ENCODE measurements at regions not wholly inside any gene's neighbourhood (a gene's known extent, or its start where the extent isn't known, plus 50 kb on each side); places are given as distances from the start of the nearest gene placed in this dataset.

DNA sequence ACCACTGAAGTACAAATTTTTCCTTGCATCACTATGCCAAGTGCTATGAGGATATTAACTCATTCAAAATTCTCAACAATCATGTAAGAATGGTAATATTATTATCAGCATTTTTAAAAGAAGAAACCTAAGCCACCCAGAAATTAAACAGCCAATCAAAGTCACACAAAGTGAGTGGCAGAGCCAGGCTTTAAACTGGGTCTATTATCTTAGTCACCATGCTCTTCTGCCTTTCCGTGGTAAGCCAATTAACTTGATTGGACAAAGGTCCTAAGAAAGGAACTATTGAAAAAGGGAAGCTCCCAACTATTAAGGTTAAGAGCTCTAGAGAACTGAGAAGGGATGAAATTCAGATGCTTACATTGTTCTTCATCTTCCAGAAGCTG, 111.5 kb downstream of the ASB9 start:
- Histone ChIP-seq H3K27ac (no peak overlapping the region), H3K9me3 (no peaks in the 10 kb centered on the region), H3K36me3 (no peaks in the 10 kb centered on the region), H3K4me3 (no peak overlapping the region), H3K4me1 (no peaks in the 10 kb centered on the region), H3K27me3 (no peaks in the 10 kb centered on the region)
- 36 to 50% methylated on average over 1 of the region's 1 CpG for WGBS, 2 donors
- TF ChIP-seq POLR2A (IDR thresholded peaks at IDR 0.05), result no peak
- no peak for TF ChIP-seq CTCF (IDR thresholded peaks at IDR 0.05)
- no peak for DNase-seq
- intact Hi-C loops (cut with DNase I), result no loop called here

- TF ChIP-seq CTCF (IDR thresholded peaks at IDR 0.05) (no peak), POLR2A (IDR thresholded peaks at IDR 0.05) (no peak)
- Histone ChIP-seq H3K4me3 (no peak overlapping the region), H3K36me3 (no peaks in the 10 kb centered on the region), H3K9me3 (no peaks in the 10 kb centered on the region), H3K4me1 (no peaks in the 10 kb centered on the region), H3K27me3 (no peaks in the 10 kb centered on the region), H3K27ac (no peak overlapping the region)
- no peak for DNase-seq
- intact Hi-C loops (cut with DNase I), result no loop called here
- 88 to 100% methylated on average over 2 of the region's 2 CpGs for WGBS, 2 donors
Measured at GRCh38 chrX:15157624-15158023, 112.3 kb downstream of the ASB9 start.

DNA sequence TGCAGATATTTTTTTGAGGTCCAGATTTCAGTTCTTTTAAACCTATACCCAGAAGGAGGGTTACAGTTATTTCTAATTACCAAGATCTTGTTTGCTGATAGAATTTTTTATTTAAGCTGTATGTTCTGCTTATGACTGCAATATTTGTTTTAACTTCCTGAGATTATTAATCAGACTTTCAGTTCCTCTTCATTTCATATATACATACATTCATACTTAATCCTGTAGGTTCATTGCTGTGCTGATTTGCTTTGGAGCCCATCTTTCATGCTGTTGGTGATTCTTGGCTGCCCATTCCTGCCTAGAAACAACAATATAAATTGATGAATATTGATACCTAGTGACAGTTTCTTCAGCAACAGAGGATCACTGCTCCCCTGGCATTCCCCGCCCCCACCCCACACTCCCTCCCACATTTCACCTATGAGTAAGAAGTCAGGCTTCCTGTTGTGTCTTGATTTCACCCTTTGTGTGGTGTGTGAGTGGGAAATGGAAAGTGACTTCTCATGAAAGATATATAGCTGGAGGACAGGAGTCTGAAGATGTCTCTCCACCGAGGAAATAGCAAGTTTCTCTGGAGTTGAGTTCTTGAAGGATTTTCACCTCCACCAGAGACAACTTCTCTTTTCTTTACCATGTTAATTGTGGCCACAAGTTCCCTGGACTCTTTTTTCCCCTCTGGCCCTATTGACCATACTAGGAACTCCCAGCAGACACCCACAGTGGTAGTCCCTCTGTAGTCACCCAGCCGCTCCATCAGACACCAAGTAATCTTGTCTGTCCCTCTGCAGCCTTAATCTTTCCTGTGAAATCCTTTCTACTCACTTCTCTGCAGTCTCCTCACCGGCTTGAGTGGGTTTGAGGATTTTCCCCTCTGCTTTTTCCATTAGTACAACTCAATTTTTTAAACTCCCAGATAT, 118.4 kb downstream of the ASB9 start:
- 55% methylated on average over 3 to 4 of the region's 4 CpGs for WGBS, 2 donors
- intact Hi-C loops (cut with DNase I), result no loop called here
- TF ChIP-seq POLR2A (IDR thresholded peaks at IDR 0.05), result no peak
- no peak for TF ChIP-seq CTCF (IDR thresholded peaks at IDR 0.05)
- Histone ChIP-seq H3K27ac (no peak overlapping the region), H3K27me3 (no peaks in the 10 kb centered on the region), H3K9me3 (no peaks in the 10 kb centered on the region), H3K4me3 (no peak overlapping the region), H3K4me1 (no peaks in the 10 kb centered on the region), H3K36me3 (no peaks in the 10 kb centered on the region)
- no peak for DNase-seq

- H3K27me3 ChIP-seq, result no peaks in the 10 kb centered on the region
- TF ChIP-seq CTCF (IDR thresholded peaks at IDR 0.05) (no peak), POLR2A (IDR thresholded peaks at IDR 0.05) (no peak)
- no peaks in the 10 kb centered on the region for H3K4me1 ChIP-seq
- WGBS, 2 donors, result 81 to 82% methylated on average over 1 of the region's 1 CpG
- no peak for DNase-seq
- H3K36me3 ChIP-seq, result no peaks in the 10 kb centered on the region
- no peak overlapping the region for H3K4me3 ChIP-seq
- no peaks in the 10 kb centered on the region for H3K9me3 ChIP-seq
- intact Hi-C loops (cut with DNase I), result no loop called here
- no peak overlapping the region for H3K27ac ChIP-seq
Measured at GRCh38 chrX:15150586-15150985, 119.3 kb downstream of the ASB9 start.

- no peak for DNase-seq
- no peak overlapping the region for H3K27ac ChIP-seq
- TF ChIP-seq POLR2A (IDR thresholded peaks at IDR 0.05) (no peak), CTCF (IDR thresholded peaks at IDR 0.05) (peak in 1 of 6 experiments; percentile 12)
- no peaks in the 10 kb centered on the region for H3K36me3 ChIP-seq
- H3K9me3 ChIP-seq, result no peaks in the 10 kb centered on the region
- H3K4me1 ChIP-seq, result no peaks in the 10 kb centered on the region
- no peaks in the 10 kb centered on the region for H3K27me3 ChIP-seq
- H3K4me3 ChIP-seq, result no peak overlapping the region
- 25 to 42% methylated on average over 3 to 6 of the region's 6 CpGs for WGBS, 2 donors
- intact Hi-C loops (cut with DNase I), result no loop called here
Measured at GRCh38 chrX:15146515-15146914, 123.4 kb downstream of the ASB9 start.
